OCI-LY3 (cell line): ENCODE measurements at regions not wholly inside any gene's neighbourhood (a gene's known extent, or its start where the extent isn't known, plus 50 kb on each side); places are given as distances from the start of the nearest gene placed in this dataset.

Experiments
- H2AFZ ChIP-seq: fragments of 200-600, 300-600 bp; shearing (Covaris generic); 2 replicates; pipeline ENCODE4 v1.6.0; 2014; ENCODE audit warnings: antibody characterized with exemption, low read depth, low read length
- H3K27ac ChIP-seq: fragments of 200-600, 300-600 bp; sonication (generic); 2 replicates; pipeline ENCODE4 v1.5.1; 2014; ENCODE audit warnings: mild to moderate bottlenecking, low read length, moderate library complexity, mixed read lengths
- H3K27me3 ChIP-seq: fragments of 200-600, 300-600 bp; sonication (generic); 2 replicates; pipeline ENCODE4 v1.6.1; 2014; ENCODE audit warnings: low read depth, low read length, mixed read lengths
- H3K36me3 ChIP-seq: fragments of 200-600, 300-600 bp; sonication (generic); replicated peaks from 2 replicates; pipeline ENCODE3; 2014; ENCODE audit warnings: low read depth, low read length, mixed read lengths
- H3K4me1 ChIP-seq: fragments of 300-600, 200-600 bp; sonication (generic); 2 replicates; pipeline ENCODE4 v1.6.1; 2014; ENCODE audit warnings: low read length, mixed read lengths
- H3K4me2 ChIP-seq: fragments of 200-600, 300-600 bp; sonication (generic); 2 replicates; pipeline ENCODE4 v1.6.1; 2014; ENCODE audit warnings: low read length, mixed read lengths
- H3K4me3 ChIP-seq: fragments of 300-600, 200-600 bp; sonication (generic); 2 replicates; pipeline ENCODE4 v1.5.1; 2014; ENCODE audit warnings: antibody characterized with exemption, mild to moderate bottlenecking, low read length, moderate library complexity
- H3K79me2 ChIP-seq: fragments of 300-600, 200-600 bp; shearing (Covaris generic); 2 replicates; pipeline ENCODE4 v1.6.1; 2014; ENCODE audit warnings: mild to moderate bottlenecking, low read length, mixed read lengths
- H3K9ac ChIP-seq: fragments of 300-600, 200-600 bp; shearing (Covaris generic); 2 replicates; pipeline ENCODE4 v1.6.0; 2014; ENCODE audit warnings: mild to moderate bottlenecking, low read length, moderate library complexity
- H3K9me3 ChIP-seq: fragments of 200-600, 300-600 bp; shearing (Covaris generic); 2 replicates; pipeline ENCODE4 v1.6.1; 2014; ENCODE audit warnings: low read length, mixed read lengths; ENCODE audit not compliant: insufficient read depth
- H4K20me1 ChIP-seq: fragments of 200-600, 300-600 bp; sonication (generic); 2 replicates; pipeline ENCODE4 v1.6.1; 2016; ENCODE audit warnings: low read length, mixed read lengths; ENCODE audit not compliant: insufficient read depth
- EZH2phosphoT487 ChIP-seq: fragments of 200-600 bp; shearing (Covaris generic); IDR thresholded peaks from 2 replicates; pipeline ENCODE4 v1.6.1; 2018; ENCODE audit warnings: antibody characterized with exemption, mixed run types, low read depth
- TF ChIP-seq, protein P1 (sequence below): fragments of 200-600, 300-600 bp; sonication (generic); IDR thresholded peaks from 2 replicates; pipeline ENCODE4 v1.5.1; 2014; ENCODE audit warnings: antibody characterized with exemption, low read length, low read depth

DNA sequence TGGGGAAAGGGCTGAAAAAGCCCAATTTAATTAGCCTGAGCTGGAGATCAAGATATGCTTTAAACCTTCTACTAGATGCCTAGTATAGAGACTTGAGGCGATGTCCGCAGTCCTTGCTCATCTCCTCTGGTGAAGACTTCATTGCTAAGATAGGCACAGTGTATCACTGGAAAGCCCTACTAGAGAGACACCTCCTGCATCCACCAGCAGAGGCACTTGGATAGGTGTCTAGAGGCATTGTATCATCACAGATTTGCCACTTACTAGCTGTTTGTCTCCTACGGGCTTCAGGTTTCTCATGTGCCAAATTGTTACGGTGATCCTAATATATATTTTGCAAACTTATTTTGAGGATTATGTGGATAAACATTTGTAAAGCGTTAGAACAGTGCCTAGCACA is 1048.5 kb downstream of the GALC start:
- Histone ChIP-seq H3K4me1 (no peaks in the 10 kb centered on the region), H3K79me2 (no peaks in the 10 kb centered on the region)

DNA sequence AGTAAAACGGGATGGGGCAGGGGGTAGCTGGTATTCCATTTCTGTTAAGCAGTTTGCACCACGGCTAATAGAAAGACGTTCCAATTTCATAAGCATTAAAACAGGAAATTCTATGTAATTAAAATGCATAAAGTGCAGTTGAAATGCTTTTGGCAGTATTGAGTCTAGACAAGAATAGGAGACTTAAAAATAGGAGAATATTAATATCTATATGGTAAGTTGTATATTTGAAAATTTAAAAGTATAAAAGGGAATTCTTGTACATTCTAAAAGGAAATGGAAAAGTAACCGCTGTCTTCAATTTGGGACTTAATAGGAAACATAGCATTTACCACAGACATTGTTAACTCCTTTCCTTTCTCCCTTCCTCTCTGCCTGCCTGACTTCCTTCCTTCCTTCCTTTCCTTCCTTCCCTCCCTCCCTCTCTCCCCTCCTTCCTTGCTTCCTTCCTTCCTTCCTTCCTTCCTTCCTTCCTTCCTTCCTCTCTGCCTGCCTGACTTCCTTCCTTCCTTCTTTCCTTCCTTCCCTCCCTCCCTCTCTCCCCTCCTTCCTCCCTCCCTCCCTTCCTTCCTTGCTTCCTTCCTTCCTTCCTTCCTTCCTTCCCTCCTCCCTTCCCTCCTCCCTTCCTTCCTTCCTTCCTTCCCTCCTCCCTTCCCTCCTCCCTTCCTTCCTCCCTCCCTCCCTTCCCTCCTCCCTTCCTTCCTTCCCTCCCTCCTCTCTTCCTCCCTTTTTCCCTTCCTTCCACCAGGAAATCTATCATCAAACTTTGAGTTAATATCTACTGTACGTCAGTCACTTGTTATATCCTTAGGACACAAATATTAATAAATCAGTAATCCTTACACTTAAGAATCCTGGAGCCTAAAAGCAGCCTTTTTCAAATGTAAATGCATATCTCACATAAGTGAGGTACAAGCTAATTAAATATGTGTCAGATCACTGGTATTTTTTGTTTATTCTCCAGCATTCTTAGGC is 1049.3 kb downstream of the GALC start:
- H3K4me1 ChIP-seq: no peaks in the 10 kb centered on the region
- no peak overlapping the region for H3K4me2 ChIP-seq
- H3K27ac ChIP-seq: no peak overlapping the region
- TF ChIP-seq, protein P1, sequence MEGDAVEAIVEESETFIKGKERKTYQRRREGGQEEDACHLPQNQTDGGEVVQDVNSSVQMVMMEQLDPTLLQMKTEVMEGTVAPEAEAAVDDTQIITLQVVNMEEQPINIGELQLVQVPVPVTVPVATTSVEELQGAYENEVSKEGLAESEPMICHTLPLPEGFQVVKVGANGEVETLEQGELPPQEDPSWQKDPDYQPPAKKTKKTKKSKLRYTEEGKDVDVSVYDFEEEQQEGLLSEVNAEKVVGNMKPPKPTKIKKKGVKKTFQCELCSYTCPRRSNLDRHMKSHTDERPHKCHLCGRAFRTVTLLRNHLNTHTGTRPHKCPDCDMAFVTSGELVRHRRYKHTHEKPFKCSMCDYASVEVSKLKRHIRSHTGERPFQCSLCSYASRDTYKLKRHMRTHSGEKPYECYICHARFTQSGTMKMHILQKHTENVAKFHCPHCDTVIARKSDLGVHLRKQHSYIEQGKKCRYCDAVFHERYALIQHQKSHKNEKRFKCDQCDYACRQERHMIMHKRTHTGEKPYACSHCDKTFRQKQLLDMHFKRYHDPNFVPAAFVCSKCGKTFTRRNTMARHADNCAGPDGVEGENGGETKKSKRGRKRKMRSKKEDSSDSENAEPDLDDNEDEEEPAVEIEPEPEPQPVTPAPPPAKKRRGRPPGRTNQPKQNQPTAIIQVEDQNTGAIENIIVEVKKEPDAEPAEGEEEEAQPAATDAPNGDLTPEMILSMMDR: no peak
- no peak for TF ChIP-seq EZH2phosphoT487
- no peak overlapping the region for H3K4me3 ChIP-seq
- H2AFZ ChIP-seq: no peak overlapping the region
- H3K27me3 ChIP-seq: no peaks in the 10 kb centered on the region
- H3K36me3 ChIP-seq: no peaks in the 10 kb centered on the region
- H3K79me2 ChIP-seq: no peaks in the 10 kb centered on the region
- no peaks in the 10 kb centered on the region for H4K20me1 ChIP-seq
- no peaks in the 10 kb centered on the region for H3K9me3 ChIP-seq
- no peak overlapping the region for H3K9ac ChIP-seq

More for the DNA sequence above, 1048.5 kb downstream of the GALC start:
- no peak overlapping the region for H3K9ac ChIP-seq
- H3K4me3 ChIP-seq: no peak overlapping the region
- H4K20me1 ChIP-seq: no peaks in the 10 kb centered on the region
- no peak overlapping the region for H2AFZ ChIP-seq
- no peaks in the 10 kb centered on the region for H3K36me3 ChIP-seq
- H3K4me2 ChIP-seq: no peak overlapping the region
- no peak overlapping the region for H3K27ac ChIP-seq
- H3K9me3 ChIP-seq: no peaks in the 10 kb centered on the region
- no peaks in the 10 kb centered on the region for H3K27me3 ChIP-seq
- no peak for TF ChIP-seq EZH2phosphoT487

- Histone ChIP-seq H3K9ac (no peak overlapping the region), H3K9me3 (no peaks in the 10 kb centered on the region), H4K20me1 (no peaks in the 10 kb centered on the region), H3K4me1 (no peaks in the 10 kb centered on the region), H3K79me2 (no peaks in the 10 kb centered on the region), H3K4me2 (no peak overlapping the region), H3K36me3 (no peaks in the 10 kb centered on the region), H2AFZ (no peak overlapping the region), H3K27ac (no peak overlapping the region), H3K4me3 (no peak overlapping the region), H3K27me3 (no peaks in the 10 kb centered on the region)
- TF ChIP-seq EZH2phosphoT487: no peak
- TF ChIP-seq, protein P1: no peak
Measured at GRCh38 chr14:86942936-86943335, 1050.0 kb downstream of the GALC start.

DNA sequence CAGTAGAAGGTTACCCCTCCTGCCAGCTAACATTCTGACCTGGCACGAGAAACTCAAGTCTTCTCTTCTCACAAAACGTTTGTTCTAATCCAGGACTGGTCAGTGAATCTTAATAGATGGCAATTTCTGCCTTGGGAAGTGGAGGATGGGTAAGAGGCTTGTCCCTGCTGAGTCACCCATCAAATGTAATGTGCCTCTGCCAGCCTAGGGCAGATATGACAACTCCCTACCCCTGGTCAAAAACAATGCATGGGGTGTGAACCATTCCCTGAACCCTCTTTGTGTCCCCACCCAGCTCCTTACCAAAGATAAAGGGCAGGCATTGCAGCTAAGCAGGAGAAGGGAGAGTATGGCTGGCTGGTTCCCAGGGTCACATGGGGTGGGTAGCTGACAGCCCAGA is 1052.9 kb downstream of the GALC start:
- H3K27me3 ChIP-seq: no peaks in the 10 kb centered on the region
- H2AFZ ChIP-seq: no peak overlapping the region
- H3K9me3 ChIP-seq: no peaks in the 10 kb centered on the region
- H3K4me2 ChIP-seq: no peak overlapping the region
- TF ChIP-seq, protein P1: no peak
- TF ChIP-seq EZH2phosphoT487: no peak
- no peaks in the 10 kb centered on the region for H3K36me3 ChIP-seq
- H3K9ac ChIP-seq: no peak overlapping the region
- no peaks in the 10 kb centered on the region for H3K79me2 ChIP-seq
- no peak overlapping the region for H3K4me3 ChIP-seq
- H3K4me1 ChIP-seq: no peaks in the 10 kb centered on the region
- H4K20me1 ChIP-seq: no peaks in the 10 kb centered on the region
- no peak overlapping the region for H3K27ac ChIP-seq
